ENCODE measurements at regions not wholly inside any gene's neighbourhood (a gene's known extent, or its start where the extent isn't known, plus 50 kb on each side); places are given as distances from the start of the nearest gene placed in this dataset.
"Not testable (repeated sequence)": the region's sequence is repeated elsewhere in the genome, so short reads cannot be mapped to it uniquely, and the experiment has no call there.

DNA sequence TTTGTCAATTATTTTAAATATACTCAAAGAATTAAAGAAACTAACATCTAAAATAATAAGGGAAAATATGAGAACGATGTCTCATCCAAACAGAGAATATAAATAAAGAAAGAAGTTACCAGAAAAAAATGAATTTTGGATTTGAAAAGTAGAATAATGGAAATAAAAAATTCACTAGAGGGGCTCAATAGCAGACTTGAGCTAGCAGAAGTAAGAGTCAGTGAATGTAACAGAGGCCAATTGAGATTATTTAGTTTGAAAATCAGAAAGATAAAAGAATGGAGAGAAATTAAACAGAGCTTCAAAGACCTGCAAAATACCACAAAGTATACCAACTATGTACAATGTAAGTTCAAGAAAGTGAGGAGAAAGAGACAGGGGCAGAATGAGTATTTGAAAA is 333.6 kb downstream of the GPD2 start:
- H3K4me1 ChIP-seq (ENCODE audit: control insufficient read depth in 5 of 5, insufficient read depth in 5 of 5, low read length in 5 of 5): no peaks in the 10 kb centered on the region
- TF ChIP-seq, protein P1, sequence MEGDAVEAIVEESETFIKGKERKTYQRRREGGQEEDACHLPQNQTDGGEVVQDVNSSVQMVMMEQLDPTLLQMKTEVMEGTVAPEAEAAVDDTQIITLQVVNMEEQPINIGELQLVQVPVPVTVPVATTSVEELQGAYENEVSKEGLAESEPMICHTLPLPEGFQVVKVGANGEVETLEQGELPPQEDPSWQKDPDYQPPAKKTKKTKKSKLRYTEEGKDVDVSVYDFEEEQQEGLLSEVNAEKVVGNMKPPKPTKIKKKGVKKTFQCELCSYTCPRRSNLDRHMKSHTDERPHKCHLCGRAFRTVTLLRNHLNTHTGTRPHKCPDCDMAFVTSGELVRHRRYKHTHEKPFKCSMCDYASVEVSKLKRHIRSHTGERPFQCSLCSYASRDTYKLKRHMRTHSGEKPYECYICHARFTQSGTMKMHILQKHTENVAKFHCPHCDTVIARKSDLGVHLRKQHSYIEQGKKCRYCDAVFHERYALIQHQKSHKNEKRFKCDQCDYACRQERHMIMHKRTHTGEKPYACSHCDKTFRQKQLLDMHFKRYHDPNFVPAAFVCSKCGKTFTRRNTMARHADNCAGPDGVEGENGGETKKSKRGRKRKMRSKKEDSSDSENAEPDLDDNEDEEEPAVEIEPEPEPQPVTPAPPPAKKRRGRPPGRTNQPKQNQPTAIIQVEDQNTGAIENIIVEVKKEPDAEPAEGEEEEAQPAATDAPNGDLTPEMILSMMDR (IDR thresholded peaks at IDR 0.05; ENCODE audit: control extremely low read depth, extremely low read depth): no peak
- no peaks in the 10 kb centered on the region for H3K9me3 ChIP-seq (ENCODE audit: control insufficient read depth in 4 of 4, insufficient read depth in 3 of 4, low read length in 3 of 4)
- H3K36me3 ChIP-seq (ENCODE audit: control insufficient read depth in 4 of 4, insufficient read depth in 4 of 4, low read length in 4 of 4): no peaks in the 10 kb centered on the region
- WGBS, 2 donors: 72 to 84% methylated on average over 1 of the region's 1 CpG
- no peak overlapping the region for H3K4me3 ChIP-seq
- DNase-seq (no peak), ATAC-seq (ENCODE audit: insufficient read depth, low FRiP score) (no peak)
- no peak overlapping the region for H3K9ac ChIP-seq (ENCODE audit: insufficient read depth in 1 of 2, low read length in 2 of 2)
- no peak overlapping the region for H3K27ac ChIP-seq (ENCODE audit: low read depth in 1 of 2, low read length in 1 of 2)
- no peaks in the 10 kb centered on the region for H3K27me3 ChIP-seq (ENCODE audit: control insufficient read depth in 3 of 3, insufficient read depth in 3 of 3, low read length in 2 of 3)

DNA sequence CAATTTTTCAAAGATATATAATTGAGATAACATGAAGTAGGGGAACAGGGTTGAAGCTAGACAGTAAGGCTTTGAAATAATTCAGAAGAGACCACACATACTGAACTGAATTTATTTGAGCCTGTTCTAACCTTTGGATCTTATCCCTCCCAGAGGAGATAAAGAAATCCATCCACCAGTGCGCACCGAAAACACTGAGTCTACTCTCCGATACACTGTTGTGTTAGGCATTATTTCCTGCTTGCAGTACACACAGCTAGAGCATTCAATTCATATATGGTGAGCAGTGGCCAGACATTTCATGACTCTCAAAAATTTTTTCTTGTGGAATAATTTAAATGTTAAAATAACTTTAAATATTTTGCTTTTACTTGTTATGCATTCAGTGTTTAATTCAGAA is 342.7 kb downstream of the GPD2 start:
- Histone ChIP-seq H3K9me3 (ENCODE audit: control insufficient read depth in 4 of 4, insufficient read depth in 3 of 4, low read length in 3 of 4) (peaks cover 0 to 2% (median 0%) of the 10 kb centered on the region in 4 donors), H3K27me3 (ENCODE audit: control insufficient read depth in 3 of 3, insufficient read depth in 3 of 3, low read length in 2 of 3) (no peaks in the 10 kb centered on the region), H3K4me1 (ENCODE audit: control insufficient read depth in 5 of 5, insufficient read depth in 5 of 5, low read length in 5 of 5) (no peaks in the 10 kb centered on the region), H3K4me3 (no peak overlapping the region), H3K36me3 (ENCODE audit: control insufficient read depth in 4 of 4, insufficient read depth in 4 of 4, low read length in 4 of 4) (no peaks in the 10 kb centered on the region), H3K9ac (ENCODE audit: insufficient read depth in 1 of 2, low read length in 2 of 2) (no peak overlapping the region), H3K27ac (ENCODE audit: low read depth in 1 of 2, low read length in 1 of 2) (no peak overlapping the region)
- TF ChIP-seq, protein P1 (IDR thresholded peaks at IDR 0.05; ENCODE audit: control extremely low read depth, extremely low read depth): no peak
- DNase-seq (no peak), ATAC-seq (ENCODE audit: insufficient read depth, low FRiP score) (no peak)
- 94 to 96% methylated on average over 3 of the region's 3 CpGs for WGBS, 2 donors

DNA sequence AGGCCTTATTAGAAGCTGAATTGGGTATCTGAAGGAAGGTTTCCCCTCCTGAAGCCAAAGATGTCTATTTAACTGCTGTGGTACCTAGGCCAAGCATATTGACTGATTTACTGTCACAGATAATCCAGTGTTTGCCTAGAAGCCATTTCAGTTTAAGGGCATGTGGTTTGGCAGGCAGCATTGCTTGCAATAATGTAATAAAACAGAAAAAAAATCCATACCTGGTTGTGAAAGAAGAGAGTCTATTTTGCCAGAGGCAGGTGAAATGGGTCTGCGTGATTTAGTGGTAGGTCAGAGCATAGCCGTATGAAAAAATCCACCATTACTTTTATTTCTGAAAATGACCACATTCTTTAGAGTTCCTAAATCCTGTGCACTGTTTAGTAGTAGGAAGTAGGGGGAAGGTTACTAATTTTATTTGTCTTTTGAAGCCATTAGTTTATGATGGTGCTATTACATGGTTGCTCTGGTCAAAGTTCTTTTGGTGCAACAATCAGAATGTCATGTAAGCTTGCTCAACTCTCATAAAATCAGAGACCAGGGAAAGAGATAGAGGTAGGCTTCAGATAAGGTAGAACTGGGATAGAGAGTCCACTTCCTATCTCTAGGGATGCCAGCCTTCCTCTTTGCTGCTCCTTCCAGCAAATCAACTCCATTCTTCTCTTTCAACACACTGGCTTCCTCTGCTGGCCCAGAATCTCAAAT is 343.4 kb downstream of the GPD2 start:
- peaks cover 0 to 2% (median 0%) of the 10 kb centered on the region in 4 donors for H3K9me3 ChIP-seq (ENCODE audit: control insufficient read depth in 4 of 4, insufficient read depth in 3 of 4, low read length in 3 of 4)
- TF ChIP-seq, protein P1 (IDR thresholded peaks at IDR 0.05; ENCODE audit: control extremely low read depth, extremely low read depth): no peak

DNA sequence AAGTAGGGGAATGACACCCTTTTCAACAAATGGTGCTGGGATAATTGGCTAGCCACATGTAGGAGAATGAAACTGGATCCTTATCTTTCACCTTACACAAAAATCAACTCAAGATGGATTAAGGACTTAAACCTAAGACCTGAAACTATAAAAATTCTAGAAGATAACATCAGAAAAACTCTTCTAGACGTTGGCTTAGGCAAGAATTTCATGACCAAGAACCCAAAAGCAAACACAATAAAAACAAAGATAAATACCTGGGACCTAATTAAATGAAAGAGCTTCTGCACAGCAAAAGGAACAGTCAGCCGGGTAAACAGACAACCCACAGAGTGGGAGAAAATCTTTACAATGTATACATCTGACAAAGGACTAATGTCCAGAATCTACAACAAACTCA is 345.5 kb downstream of the GPD2 start:
- 55 to 57% methylated on average over 2 of the region's 2 CpGs for WGBS, 2 donors
- not testable (repeated sequence) for H3K36me3 ChIP-seq (ENCODE audit: control insufficient read depth in 4 of 4, insufficient read depth in 4 of 4, low read length in 4 of 4); H3K4me1 ChIP-seq (ENCODE audit: control insufficient read depth in 5 of 5, insufficient read depth in 5 of 5, low read length in 5 of 5); H3K4me3 ChIP-seq; DNase-seq; H3K9me3 ChIP-seq (ENCODE audit: control insufficient read depth in 4 of 4, insufficient read depth in 3 of 4, low read length in 3 of 4); H3K9ac ChIP-seq (ENCODE audit: insufficient read depth in 1 of 2, low read length in 2 of 2); H3K27ac ChIP-seq (ENCODE audit: low read depth in 1 of 2, low read length in 1 of 2); ATAC-seq (ENCODE audit: insufficient read depth, low FRiP score); H3K27me3 ChIP-seq (ENCODE audit: control insufficient read depth in 3 of 3, insufficient read depth in 3 of 3, low read length in 2 of 3)

More for the DNA sequence above, 343.4 kb downstream of the GPD2 start:
- ATAC-seq (ENCODE audit: insufficient read depth, low FRiP score): no peak
- H3K9ac ChIP-seq (ENCODE audit: insufficient read depth in 1 of 2, low read length in 2 of 2): no peak overlapping the region
- DNase-seq: no peak
- 96 to 98% methylated on average over 2 of the region's 2 CpGs for WGBS, 2 donors
- no peaks in the 10 kb centered on the region for H3K36me3 ChIP-seq (ENCODE audit: control insufficient read depth in 4 of 4, insufficient read depth in 4 of 4, low read length in 4 of 4)
- no peaks in the 10 kb centered on the region for H3K27me3 ChIP-seq (ENCODE audit: control insufficient read depth in 3 of 3, insufficient read depth in 3 of 3, low read length in 2 of 3)
- no peak overlapping the region for H3K4me3 ChIP-seq
- H3K27ac ChIP-seq (ENCODE audit: low read depth in 1 of 2, low read length in 1 of 2): no peak overlapping the region
- no peaks in the 10 kb centered on the region for H3K4me1 ChIP-seq (ENCODE audit: control insufficient read depth in 5 of 5, insufficient read depth in 5 of 5, low read length in 5 of 5)

Data from lung (tissue), 11 donors.